ENCODE measurements at regions not wholly inside any gene's neighbourhood (a gene's known extent, or its start where the extent isn't known, plus 50 kb on each side); places are given as distances from the start of the nearest gene placed in this dataset.

GRCh38 chr2:240246173-240246820 lies 105.8 kb upstream of the OTOS start:
- Histone ChIP-seq H3K79me1 (ENCODE audit: low read depth, low read length) (no peaks in the 10 kb centered on the region), H4K5ac (ENCODE audit: insufficient read length, low read depth, low read length) (no peak overlapping the region), H4K20me1 (replicated peaks in 1 of 2; ENCODE audit: control insufficient read depth in 1 of 2, insufficient read depth in 2 of 2, low read length in 2 of 2) (no peaks in the 10 kb centered on the region), H2BK15ac (ENCODE audit: low read length) (no peak overlapping the region), H3K4ac (replicated peaks; ENCODE audit: insufficient read length, low read depth, low read length) (no peak overlapping the region), H2AK5ac (ENCODE audit: low read depth, low read length) (no peak overlapping the region), H3K14ac (ENCODE audit: insufficient read length) (no peak overlapping the region), H3K27me3 (replicated peaks in 1 of 4; ENCODE audit: control insufficient read depth in 3 of 4, extremely low read depth in 1 of 4, insufficient read depth in 3 of 4, low read length in 3 of 4) (no peaks in the 10 kb centered on the region), H2BK12ac (ENCODE audit: low read depth, low read length) (no peak overlapping the region), H3K9me3 (ENCODE audit: insufficient read depth in 2 of 2, low read depth in 1 of 2, low read length in 1 of 2) (no peaks in the 10 kb centered on the region), H3K27ac (ENCODE audit: low read depth, low read length) (no peak overlapping the region), H3K4me3 (ENCODE audit: extremely low read depth in 1 of 4, insufficient read depth in 2 of 4, low read depth in 3 of 4, low read length in 4 of 4) (no peak overlapping the region), H3K36me3 (ENCODE audit: control insufficient read depth in 2 of 4, insufficient read depth in 4 of 4, low read length in 3 of 4) (no peaks in the 10 kb centered on the region), H2BK5ac (ENCODE audit: low read depth, low read length) (no peak overlapping the region), H2AFZ (ENCODE audit: low read length) (no peak overlapping the region), H3K4me2 (ENCODE audit: insufficient read depth in 1 of 2, low read depth in 2 of 2, low read length in 2 of 2) (no peak overlapping the region), H3K23me2 (ENCODE audit: low read depth, low read length) (no peaks in the 10 kb centered on the region), H3K56ac (replicated peaks; ENCODE audit: insufficient read length, low read depth, low read length) (no peak overlapping the region), H3K79me2 (ENCODE audit: control insufficient read depth in 1 of 2, insufficient read depth in 2 of 2, low read length in 2 of 2) (no peaks in the 10 kb centered on the region), H3K9ac (replicated peaks in 1 of 4; ENCODE audit: extremely low read depth in 1 of 4, low read depth in 3 of 4, low read length in 3 of 4) (no peak overlapping the region), H2BK20ac (ENCODE audit: low read length) (no peak overlapping the region), H3K23ac (ENCODE audit: insufficient read length) (no peak overlapping the region), H2BK120ac (replicated peaks; ENCODE audit: low read depth, low read length) (no peak overlapping the region), H4K91ac (replicated peaks; ENCODE audit: insufficient read length, low read length) (no peak overlapping the region), H4K8ac (ENCODE audit: extremely low read depth, insufficient read depth, low read length) (no peak overlapping the region), H3K4me1 (replicated peaks in 1 of 4; ENCODE audit: control insufficient read depth in 3 of 4, insufficient read depth in 4 of 4, low read length in 3 of 4) (peaks cover 0 to 14% (median 0%) of the 10 kb centered on the region in 4 experiments; a peak in 3 of 7 replicates), H3K18ac (ENCODE audit: extremely low read depth, low read length) (no peak overlapping the region)
- ChIA-PET POLR2A (ENCODE audit: partially characterized antibody) (no interaction called here), CTCF (ENCODE audit: partially characterized antibody) (no interaction called here)
- no peak for DNase-seq (ENCODE audit: low read depth in 1 of 2, low spot score in 2 of 2)
- WGBS, 2 experiments (ENCODE audit: extremely low coverage in 1 of 2, insufficient coverage in 1 of 2, insufficient read length in 1 of 2, insufficient replicate concordance in 2 of 2, low coverage in 1 of 2, low lambda C conversion rate in 2 of 2, missing lambda C conversion rate in 1 of 2): 94% methylated on average over 15 of the region's 15 CpGs; no CpG with 5 or more reads in 1 of the 2 experiments
- no peak for FAIRE-seq
- TF ChIP-seq RNF2 (IDR thresholded peaks at IDR 0.05; ENCODE audit: borderline replicate concordance, low read depth, low read length, missing control alignments, poor library complexity, severe bottlenecking) (no peak), GABPA (IDR thresholded peaks at IDR 0.05; ENCODE audit: borderline replicate concordance, insufficient read depth, low read length) (no peak), RFX5 (IDR thresholded peaks at IDR 0.05; ENCODE audit: borderline replicate concordance, low read depth, low read length) (no peak), POLR2AphosphoS5 (IDR thresholded peaks at IDR 0.05; ENCODE audit: low read depth, low read length) (no peak), CEBPB (IDR thresholded peaks at IDR 0.05; ENCODE audit: low read depth, low read length) (no peak), CREB1 (IDR thresholded peaks at IDR 0.05) (no peak), CTBP2 (IDR thresholded peaks at IDR 0.05; ENCODE audit: borderline replicate concordance, insufficient read depth, insufficient read length, low read length) (no peak), SRF (IDR thresholded peaks at IDR 0.05; ENCODE audit: low read depth, low read length) (no peak)

Data from H1 (cell line).